Activated naive CD8-positive, alpha-beta T cell treated with anti-CD3 and anti-CD28 coated beads, Interleukin-2, amount 10 ng/mL, durations not matched to agents 7 days and 5 days (primary cell): ENCODE measurements at regions not wholly inside any gene's neighbourhood (a gene's known extent, or its start where the extent isn't known, plus 50 kb on each side); places are given as distances from the start of the nearest gene placed in this dataset.

Source experiments
- ATAC-seq: fragments of 150-1000 bp; cut with Tn5 transposase; one replicate; pipeline ENCODE4 v1.10.0; 2021; ENCODE audit warnings: low read depth, moderate library complexity
- POLR2A ChIA-PET: fragments of 350-600 bp; sonication (Branson Sonifier 250); formaldehyde crosslinking; loops from one replicate; lab custom pipeline; 2021; ENCODE audit warnings: antibody characterized with exemption; lab: Charles Lee
- DNase-seq: peaks from one replicate; pipeline ENCODE4 v3.0.0; 2021
- H3K27ac Mint-ChIP-seq: one replicate; pipeline ENCODE4 v1.8.0; 2022; ENCODE audit warnings: mild to moderate bottlenecking, mixed read lengths
- H3K27me3 Mint-ChIP-seq: one replicate; pipeline ENCODE4 v1.8.0; 2022; ENCODE audit warnings: mild to moderate bottlenecking, moderate library complexity, mixed read lengths
- H3K36me3 Mint-ChIP-seq: one replicate; pipeline ENCODE4 v1.8.0; 2021; ENCODE audit warnings: mild to moderate bottlenecking, mixed read lengths
- H3K4me1 Mint-ChIP-seq: one replicate; pipeline ENCODE4 v1.8.0; 2021; ENCODE audit warnings: mixed read lengths
- H3K4me3 Mint-ChIP-seq: one replicate; pipeline ENCODE4 v1.8.0; 2022; ENCODE audit warnings: mild to moderate bottlenecking, moderate library complexity, mixed read lengths
- H3K9me3 Mint-ChIP-seq: one replicate; pipeline ENCODE4 v1.8.0; 2021; ENCODE audit warnings: mixed read lengths

DNA sequence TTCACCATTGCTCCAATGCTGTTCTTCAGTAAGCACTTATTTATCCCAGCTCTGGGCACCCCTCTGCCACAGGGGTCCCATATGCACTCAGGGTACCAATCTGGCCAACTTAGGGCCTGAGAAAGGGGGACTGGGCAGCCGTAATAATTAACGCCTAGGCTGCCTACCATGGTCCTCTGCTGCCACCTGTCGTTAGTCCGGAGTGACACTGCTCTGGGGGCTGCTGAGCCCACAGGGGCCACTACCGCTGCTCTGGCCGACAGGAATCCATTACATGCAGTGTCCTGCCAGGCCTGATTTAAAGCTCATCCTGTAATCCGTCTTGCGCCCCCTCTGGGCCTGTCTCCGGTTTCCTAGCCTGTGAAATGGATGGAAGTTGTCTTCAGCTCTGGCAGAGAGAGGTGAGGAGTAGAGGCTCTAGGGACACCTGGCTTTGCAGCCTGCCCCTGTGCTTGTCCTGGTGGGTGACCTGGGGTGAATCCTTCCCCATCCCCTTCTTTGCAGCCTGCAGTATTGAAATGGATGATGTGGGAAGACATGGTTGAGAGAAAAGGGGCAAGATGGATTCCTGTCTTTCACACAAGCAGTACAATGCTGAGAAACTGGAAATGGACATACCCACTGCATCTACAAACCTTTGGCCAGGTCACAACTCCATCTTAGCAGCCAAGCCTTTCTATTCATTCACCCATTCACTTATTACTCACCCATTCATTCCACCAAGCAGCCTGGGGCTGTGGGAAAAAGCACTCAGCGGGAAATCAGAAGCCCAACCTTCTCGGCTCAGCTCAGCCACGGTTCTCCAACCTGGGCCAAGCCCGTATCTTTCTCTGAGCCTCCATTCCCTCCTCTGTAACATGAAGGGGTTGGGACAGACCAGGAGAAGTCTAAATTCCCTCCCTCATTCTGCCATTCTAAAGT lies 116.3 kb upstream of the NALF2 start:
- H3K4me1 Mint-ChIP-seq: no peaks in the 10 kb centered on the region
- DNase-seq: peak; percentile 41
- no peaks in the 10 kb centered on the region for H3K36me3 Mint-ChIP-seq
- ATAC-seq: no peak
- H3K27ac Mint-ChIP-seq: no peak overlapping the region
- POLR2A ChIA-PET: no interaction called here
- no peak overlapping the region for H3K4me3 Mint-ChIP-seq
- no peaks in the 10 kb centered on the region for H3K9me3 Mint-ChIP-seq
- peaks cover 6% of the 10 kb centered on the region for H3K27me3 Mint-ChIP-seq

DNA sequence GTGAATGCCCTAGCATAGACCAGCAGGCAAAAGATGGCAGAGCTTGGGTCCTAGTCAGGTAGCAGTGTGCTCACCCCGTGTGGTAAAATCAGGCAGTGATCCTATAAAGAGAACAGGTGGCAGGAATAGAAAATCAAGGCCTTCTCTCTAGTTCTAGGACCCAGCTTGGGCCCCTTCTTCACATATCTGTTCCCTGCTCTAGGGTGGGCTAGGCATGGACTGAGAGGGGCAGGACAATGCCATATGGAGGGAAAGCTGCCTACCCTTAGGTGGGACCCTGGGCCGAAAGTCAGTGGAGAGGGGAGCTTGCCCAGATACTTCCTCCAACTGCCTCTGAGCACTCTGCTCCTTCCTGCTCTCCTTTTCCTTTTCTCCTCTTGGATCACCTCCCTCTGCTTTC lies 117.4 kb upstream of the NALF2 start:
- Mint-ChIP-seq H3K27me3 (peaks cover 6% of the 10 kb centered on the region), H3K27ac (no peak overlapping the region), H3K9me3 (no peaks in the 10 kb centered on the region), H3K4me1 (no peaks in the 10 kb centered on the region), H3K4me3 (no peak overlapping the region), H3K36me3 (no peaks in the 10 kb centered on the region)
- ATAC-seq (no peak), DNase-seq (no peak)
- POLR2A ChIA-PET: interaction anchor here (0.6 kb wide), 1 partner anchor 1799 kb away, joined by 3 read pairs; no protein-coding TSS in a partner anchor

DNA sequence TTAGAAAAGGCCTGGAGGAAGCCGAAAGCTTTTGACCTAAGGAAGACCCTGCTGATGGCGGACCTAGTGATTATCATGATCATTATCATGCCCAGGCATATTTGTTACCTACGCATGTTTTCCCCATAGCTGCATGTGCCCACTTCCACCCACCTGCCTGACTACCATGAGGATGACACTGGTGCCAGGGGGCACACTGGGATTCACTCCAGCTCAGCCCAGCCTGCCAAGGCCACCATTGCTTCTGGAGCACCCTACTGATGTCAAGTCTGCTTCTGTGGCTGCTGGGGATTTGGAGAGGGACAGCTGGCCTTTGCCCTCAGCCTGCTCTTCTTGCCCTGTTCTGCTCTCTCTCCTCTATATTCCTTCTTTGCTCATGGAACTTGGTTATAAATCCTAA lies 124.7 kb upstream of the NALF2 start:
- no peaks in the 10 kb centered on the region for H3K9me3 Mint-ChIP-seq
- no peak overlapping the region for H3K4me3 Mint-ChIP-seq
- no peak for DNase-seq

DNA sequence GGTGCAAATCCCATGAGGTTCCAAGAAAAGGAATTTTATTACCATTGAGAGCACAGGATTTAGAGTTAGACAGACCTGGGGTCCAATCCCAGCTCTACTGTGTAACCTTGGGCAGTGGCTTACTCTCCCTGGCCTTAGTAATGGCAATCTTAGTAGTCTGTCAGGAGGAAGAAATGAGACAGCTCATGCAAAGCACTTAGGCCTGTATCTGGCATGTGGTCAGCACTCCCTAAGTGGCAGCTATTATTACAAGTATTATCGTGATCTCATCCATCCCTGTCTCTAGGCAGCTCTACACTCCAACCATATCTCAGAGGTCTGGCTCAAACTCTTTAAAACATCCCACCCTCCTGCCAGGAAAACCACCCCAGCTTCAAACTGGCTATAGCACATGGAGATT lies 129.6 kb upstream of the NALF2 start:
- H3K9me3 Mint-ChIP-seq: no peaks in the 10 kb centered on the region
- H3K4me1 Mint-ChIP-seq: no peaks in the 10 kb centered on the region
- no peaks in the 10 kb centered on the region for H3K36me3 Mint-ChIP-seq
- DNase-seq: no peak
- H3K4me3 Mint-ChIP-seq: no peak overlapping the region
- peaks cover 2% of the 10 kb centered on the region for H3K27me3 Mint-ChIP-seq
- H3K27ac Mint-ChIP-seq: no peak overlapping the region
- ATAC-seq: no peak
- POLR2A ChIA-PET: no interaction called here

More for the DNA sequence above, 124.7 kb upstream of the NALF2 start:
- Mint-ChIP-seq H3K27ac (no peak overlapping the region), H3K4me1 (no peaks in the 10 kb centered on the region), H3K36me3 (no peaks in the 10 kb centered on the region), H3K27me3 (no peaks in the 10 kb centered on the region)
- no peak for ATAC-seq
- POLR2A ChIA-PET: no interaction called here

DNA sequence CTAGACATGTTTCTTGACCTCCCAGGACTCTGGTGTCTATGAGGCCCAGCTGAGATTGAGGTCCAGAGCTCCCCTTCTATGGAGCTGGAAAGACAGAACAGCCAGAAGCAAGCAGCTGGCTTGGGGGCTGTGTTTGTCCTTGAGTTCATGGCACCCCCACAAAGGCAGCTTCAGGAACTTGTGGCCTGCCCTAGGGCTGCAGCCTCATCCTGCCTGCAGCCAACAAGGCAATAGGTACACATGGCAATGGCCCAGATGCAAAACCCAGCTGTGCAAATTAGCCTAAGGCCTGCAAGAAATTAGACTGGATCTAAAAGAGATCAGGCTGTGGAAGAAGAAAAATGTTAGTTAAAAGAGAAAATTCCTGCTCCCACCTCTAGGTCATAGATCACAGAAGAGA lies 131.7 kb upstream of the NALF2 start:
- H3K9me3 Mint-ChIP-seq: no peaks in the 10 kb centered on the region
- no peak overlapping the region for H3K27ac Mint-ChIP-seq
- H3K36me3 Mint-ChIP-seq: no peaks in the 10 kb centered on the region
- ATAC-seq (no peak), DNase-seq (no peak)
- no peaks in the 10 kb centered on the region for H3K4me1 Mint-ChIP-seq
- H3K4me3 Mint-ChIP-seq: no peak overlapping the region
- peaks cover 2% of the 10 kb centered on the region for H3K27me3 Mint-ChIP-seq
- POLR2A ChIA-PET: no interaction called here

DNA sequence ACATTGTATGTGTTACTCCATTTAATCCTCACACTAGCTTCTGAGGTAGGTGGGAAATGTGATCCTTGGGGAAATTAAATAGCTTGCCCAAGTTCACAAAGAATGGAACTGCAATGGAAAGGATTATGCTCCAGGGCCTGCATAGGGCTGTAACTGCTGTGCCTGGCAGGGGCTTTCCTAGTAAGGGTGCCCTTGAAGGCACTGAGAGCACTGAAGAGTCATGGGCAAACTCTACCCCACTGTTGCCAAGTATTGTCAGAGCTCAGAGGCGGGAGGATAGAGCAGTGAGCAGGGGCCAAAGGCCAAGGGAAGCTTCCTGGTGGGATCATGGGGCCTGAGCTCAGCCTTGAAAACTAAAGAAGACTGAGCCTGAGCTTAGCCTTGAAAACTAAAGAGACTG lies 133.0 kb upstream of the NALF2 start:
- Mint-ChIP-seq H3K4me1 (no peaks in the 10 kb centered on the region), H3K27me3 (peaks cover 2% of the 10 kb centered on the region), H3K9me3 (no peaks in the 10 kb centered on the region), H3K27ac (no peak overlapping the region), H3K36me3 (no peaks in the 10 kb centered on the region), H3K4me3 (no peak overlapping the region)
- DNase-seq: no peak
- POLR2A ChIA-PET: no interaction called here
- ATAC-seq: no peak

DNA sequence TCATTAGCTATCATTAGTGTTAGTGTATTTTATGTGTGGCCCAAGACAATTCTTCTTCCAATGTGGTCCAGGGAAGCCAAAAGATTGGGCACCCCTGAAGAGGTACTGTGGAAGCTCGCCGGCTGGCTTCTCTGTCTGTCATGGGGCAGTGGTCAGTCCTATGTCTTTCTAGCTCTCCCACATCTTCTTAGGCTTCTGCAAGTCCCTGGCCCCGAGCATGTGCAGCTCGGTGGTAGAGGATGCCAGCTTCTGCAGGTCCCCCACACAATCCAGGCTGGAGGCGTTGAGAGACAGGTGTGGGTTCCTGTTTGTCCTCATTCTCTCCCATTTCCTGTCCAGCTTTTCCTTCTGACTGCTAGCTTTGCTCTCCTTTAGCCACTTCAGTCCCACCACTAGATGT lies 134.1 kb upstream of the NALF2 start:
- Mint-ChIP-seq H3K27me3 (peaks cover 2% of the 10 kb centered on the region), H3K9me3 (no peaks in the 10 kb centered on the region), H3K4me1 (no peaks in the 10 kb centered on the region), H3K4me3 (no peak overlapping the region), H3K27ac (no peak overlapping the region), H3K36me3 (no peaks in the 10 kb centered on the region)
- ATAC-seq (no peak), DNase-seq (no peak)
- POLR2A ChIA-PET: no interaction called here

DNA sequence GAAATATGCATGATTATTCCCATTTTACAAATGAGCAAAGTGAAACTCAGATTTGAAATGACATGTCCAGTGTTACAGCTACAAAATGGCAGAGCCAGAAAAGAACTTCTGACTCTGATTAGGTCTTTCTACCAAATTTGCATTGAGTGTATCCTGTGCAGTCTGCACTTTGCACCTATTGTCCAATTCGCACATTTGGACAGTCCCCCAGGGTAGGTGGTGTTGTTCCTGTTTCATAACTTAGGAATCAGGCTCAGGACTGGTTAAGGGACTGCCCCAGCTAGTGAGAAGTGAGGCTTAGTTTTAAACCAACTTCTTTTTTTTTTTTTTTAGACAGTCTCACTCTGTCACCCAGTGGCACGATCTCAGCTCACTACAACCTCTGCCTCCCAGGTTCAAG lies 137.9 kb upstream of the NALF2 start:
- H3K4me1 Mint-ChIP-seq: no peaks in the 10 kb centered on the region
- H3K27ac Mint-ChIP-seq: no peak overlapping the region
- H3K4me3 Mint-ChIP-seq: no peak overlapping the region
- no peaks in the 10 kb centered on the region for H3K36me3 Mint-ChIP-seq
- DNase-seq: no peak
- no peaks in the 10 kb centered on the region for H3K27me3 Mint-ChIP-seq
- H3K9me3 Mint-ChIP-seq: no peaks in the 10 kb centered on the region
- POLR2A ChIA-PET: no interaction called here
- no peak for ATAC-seq

DNA sequence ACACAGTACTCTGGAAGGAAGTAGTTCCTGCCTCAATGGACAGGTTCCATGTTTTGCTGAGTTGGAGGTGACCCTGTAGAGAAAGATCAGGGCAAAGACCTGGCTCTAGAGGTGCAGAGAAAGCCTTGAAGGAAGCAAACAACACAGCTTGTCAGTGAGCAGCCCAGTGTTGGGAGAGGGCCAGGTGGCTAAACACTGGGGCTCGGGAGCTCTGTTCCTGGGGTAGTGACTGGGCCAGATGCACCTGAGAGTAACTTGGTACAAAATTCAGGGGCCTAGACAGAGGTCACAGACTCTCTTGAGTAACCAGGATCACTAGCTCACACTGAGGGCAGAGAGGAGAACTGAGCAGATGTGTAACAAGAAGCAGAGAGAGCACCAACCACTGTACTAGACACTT lies 138.4 kb upstream of the NALF2 start:
- ATAC-seq (no peak), DNase-seq (no peak)
- POLR2A ChIA-PET: no interaction called here
- Mint-ChIP-seq H3K4me1 (no peaks in the 10 kb centered on the region), H3K27me3 (no peaks in the 10 kb centered on the region), H3K9me3 (no peaks in the 10 kb centered on the region), H3K27ac (no peak overlapping the region), H3K4me3 (no peak overlapping the region), H3K36me3 (no peaks in the 10 kb centered on the region)

DNA sequence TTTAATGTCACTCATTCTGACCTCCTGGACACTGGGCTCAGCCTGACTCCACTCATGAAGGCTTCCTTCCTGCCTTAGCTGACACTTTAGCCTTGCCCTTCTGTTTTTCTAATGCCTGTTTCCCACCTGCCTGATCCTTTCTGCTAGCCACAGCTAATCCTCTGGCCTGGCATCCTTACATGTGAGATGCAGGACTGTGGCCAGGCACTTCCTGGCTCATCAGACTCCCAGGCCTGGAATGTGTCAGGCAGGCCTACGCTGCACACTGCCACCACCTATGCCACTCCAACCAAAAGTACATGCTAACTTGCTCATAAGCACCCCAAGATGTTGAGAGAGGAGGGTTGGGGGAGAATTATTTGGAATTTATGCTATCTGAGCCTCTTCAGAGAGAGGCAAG lies 138.8 kb upstream of the NALF2 start:
- H3K4me1 Mint-ChIP-seq: no peaks in the 10 kb centered on the region
- no peak overlapping the region for H3K4me3 Mint-ChIP-seq
- no peaks in the 10 kb centered on the region for H3K36me3 Mint-ChIP-seq
- POLR2A ChIA-PET: no interaction called here
- H3K27ac Mint-ChIP-seq: no peak overlapping the region
- DNase-seq (no peak), ATAC-seq (no peak)
- H3K27me3 Mint-ChIP-seq: no peaks in the 10 kb centered on the region
- no peaks in the 10 kb centered on the region for H3K9me3 Mint-ChIP-seq

DNA sequence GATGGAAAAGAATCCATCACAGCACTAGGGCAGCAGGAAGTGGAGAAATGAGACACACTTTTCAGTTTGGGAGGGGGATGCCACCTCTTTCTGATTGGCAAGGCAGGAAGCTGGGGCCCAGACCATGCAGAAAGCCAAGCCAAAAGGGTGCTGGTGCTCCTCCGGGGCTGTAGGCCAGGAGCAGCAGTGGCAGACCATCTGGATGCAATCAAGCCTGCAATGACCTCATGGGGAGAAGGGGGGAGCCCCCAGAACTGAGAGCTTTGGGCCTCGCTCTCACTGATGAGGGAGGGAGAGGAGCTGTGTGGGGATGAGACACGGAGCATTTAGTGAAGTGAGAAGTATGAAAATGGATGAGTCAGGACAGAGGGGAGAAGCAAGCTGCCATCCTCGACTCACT lies 141.3 kb upstream of the NALF2 start:
- Mint-ChIP-seq H3K4me3 (no peak overlapping the region), H3K27ac (no peak overlapping the region), H3K9me3 (no peaks in the 10 kb centered on the region), H3K4me1 (no peaks in the 10 kb centered on the region), H3K27me3 (no peaks in the 10 kb centered on the region), H3K36me3 (no peaks in the 10 kb centered on the region)
- POLR2A ChIA-PET: no interaction called here
- DNase-seq (no peak), ATAC-seq (no peak)

DNA sequence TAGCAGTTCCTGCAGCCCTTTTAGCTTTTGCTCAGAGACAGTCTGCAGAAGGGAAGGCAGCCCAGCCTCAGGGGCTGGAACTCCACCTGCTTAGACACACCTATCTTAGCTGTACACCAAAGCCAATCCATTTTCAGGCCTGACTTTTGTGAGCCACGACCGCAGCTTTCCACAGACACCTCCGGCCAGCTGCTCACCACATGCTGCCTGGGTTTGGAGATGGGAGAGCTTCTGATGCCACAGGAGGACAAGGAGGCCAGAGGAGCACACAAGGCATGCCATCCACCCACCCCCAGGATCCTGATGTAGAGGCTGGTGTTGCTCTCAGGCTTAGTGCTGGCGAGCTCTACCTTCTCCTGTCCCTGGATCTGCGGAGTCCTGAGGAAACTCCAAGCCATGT lies 141.8 kb upstream of the NALF2 start:
- POLR2A ChIA-PET: no interaction called here
- no peak for DNase-seq
- Mint-ChIP-seq H3K9me3 (no peaks in the 10 kb centered on the region), H3K36me3 (no peaks in the 10 kb centered on the region), H3K27me3 (no peaks in the 10 kb centered on the region), H3K27ac (no peak overlapping the region), H3K4me3 (no peak overlapping the region), H3K4me1 (no peaks in the 10 kb centered on the region)
- no peak for ATAC-seq

DNA sequence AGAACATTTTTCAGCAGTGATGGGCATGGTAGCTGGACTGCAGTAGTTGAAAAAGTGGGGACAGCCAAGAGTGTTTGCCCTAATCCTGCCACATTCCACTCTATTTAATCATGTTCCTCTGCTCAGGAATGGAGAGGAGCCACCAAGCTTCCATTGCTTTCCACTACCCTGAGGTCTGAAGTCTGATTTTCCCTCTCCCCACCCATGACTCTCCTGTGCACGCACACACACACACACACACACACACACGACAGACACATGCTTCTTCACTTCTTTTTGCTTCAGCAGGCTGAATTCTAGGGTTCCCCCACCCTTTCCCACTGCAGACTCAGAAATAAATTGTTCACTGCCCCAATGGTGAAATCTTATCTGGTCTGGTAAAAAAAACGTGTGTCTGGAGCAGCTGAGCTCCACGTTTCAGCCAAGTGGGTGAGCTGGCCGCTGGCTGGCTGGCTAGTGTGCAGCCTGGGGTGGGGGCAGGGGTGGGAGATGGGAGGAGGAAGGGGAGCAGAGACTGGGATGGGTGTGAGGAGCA lies 142.7 kb upstream of the NALF2 start:
- no peak for ATAC-seq
- Mint-ChIP-seq H3K4me3 (no peak overlapping the region), H3K4me1 (no peaks in the 10 kb centered on the region), H3K27ac (no peak overlapping the region), H3K9me3 (no peaks in the 10 kb centered on the region), H3K36me3 (no peaks in the 10 kb centered on the region), H3K27me3 (no peaks in the 10 kb centered on the region)
- POLR2A ChIA-PET: no interaction called here
- DNase-seq: no peak

DNA sequence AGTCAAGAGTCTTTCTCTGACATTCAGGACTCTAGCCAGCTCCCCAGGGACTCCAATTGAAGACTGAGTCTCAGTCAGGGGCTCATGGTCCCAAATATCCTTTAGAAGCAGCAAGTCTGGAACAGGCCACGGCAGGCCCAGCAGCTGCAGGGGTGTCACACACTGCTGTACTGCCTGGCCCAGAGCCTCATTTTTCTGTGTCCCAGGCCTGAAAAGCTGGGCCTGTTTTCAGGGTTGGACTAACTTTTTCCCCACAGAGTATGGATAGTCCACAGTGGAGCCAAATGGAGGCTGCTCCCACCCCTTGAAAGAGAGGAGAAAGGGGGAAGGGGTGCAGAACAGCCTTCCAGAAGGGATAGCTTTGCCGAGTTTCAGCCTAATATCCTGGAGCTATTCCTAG lies 146.8 kb upstream of the NALF2 start:
- Mint-ChIP-seq H3K36me3 (no peaks in the 10 kb centered on the region), H3K27ac (no peak overlapping the region), H3K4me3 (no peak overlapping the region), H3K27me3 (no peaks in the 10 kb centered on the region), H3K9me3 (no peaks in the 10 kb centered on the region), H3K4me1 (no peaks in the 10 kb centered on the region)
- ATAC-seq (no peak), DNase-seq (no peak)
- POLR2A ChIA-PET: no interaction called here
